ENCODE measurements at regions not wholly inside any gene's neighbourhood (a gene's known extent, or its start where the extent isn't known, plus 50 kb on each side); places are given as distances from the start of the nearest gene placed in this dataset.
A peak's percentile ranks its signal among the peaks of the same experiment; 100 is the strongest.

DNA sequence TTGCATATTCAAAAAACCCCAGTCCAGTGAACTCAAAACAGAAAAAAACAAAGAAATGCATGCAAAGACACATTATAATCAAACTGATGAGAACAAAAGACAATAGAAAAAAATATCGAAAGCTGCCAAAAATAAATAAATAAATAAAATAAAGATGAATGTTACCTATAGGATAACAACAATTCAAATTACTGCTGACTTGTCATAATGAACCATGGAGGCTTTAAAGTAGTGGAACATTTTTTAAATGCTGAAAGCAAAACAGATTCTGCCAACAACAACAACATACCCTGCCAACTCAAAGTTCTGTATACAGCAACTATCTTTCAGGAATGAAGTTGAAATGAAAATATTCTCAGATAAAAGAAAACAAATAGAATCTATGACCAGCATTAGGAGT lies 116.6 kb downstream of the CBLN1 start:
- no peaks in the 10 kb centered on the region for H3K4me1 Mint-ChIP-seq
- H3K9me3 Mint-ChIP-seq (ENCODE audit: low read depth) = peaks cover 2% of the 10 kb centered on the region
- H3K36me3 Mint-ChIP-seq = no peaks in the 10 kb centered on the region
- no peak overlapping the region for H3K4me3 Mint-ChIP-seq
- ATAC-seq (no peak), DNase-seq (no peak)
- no peak overlapping the region for H3K27ac Mint-ChIP-seq
- no peaks in the 10 kb centered on the region for H3K27me3 Mint-ChIP-seq
- CTCF ChIA-PET = no interaction called here

- DNase-seq = no peak
- ATAC-seq = no peak
These were observed 120.4 kb downstream of the CBLN1 start for GRCh38 chr16:49161191-49161590.

DNA sequence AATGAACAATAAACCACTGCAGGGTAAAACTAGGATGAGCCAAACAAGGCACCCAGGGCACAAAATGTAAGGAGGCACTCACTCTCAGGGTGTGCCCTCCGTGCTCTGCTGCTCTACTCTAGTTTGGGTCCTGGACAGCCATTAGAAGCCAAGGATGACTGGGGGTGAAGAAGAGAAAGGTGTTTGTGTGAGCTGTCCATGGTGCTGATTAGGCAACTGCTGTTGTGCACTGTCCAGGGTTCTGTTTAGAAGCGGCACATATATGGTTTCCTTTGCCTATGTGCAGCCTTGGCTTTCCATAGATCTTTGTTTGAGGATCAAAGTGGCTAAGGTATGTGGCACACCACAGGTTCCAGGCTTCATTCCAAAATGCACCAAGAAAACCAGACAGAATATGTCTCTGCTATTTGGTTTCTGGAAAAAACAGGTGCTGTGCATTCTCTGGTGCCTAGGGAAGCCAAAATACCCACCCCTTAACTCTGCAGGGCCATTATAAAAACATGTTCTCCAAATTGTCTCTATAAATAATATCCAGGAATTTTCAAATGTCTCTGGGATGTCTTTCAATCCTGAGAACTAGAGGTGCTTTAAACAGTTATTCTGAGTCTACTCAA lies 123.5 kb downstream of the CBLN1 start:
- CTCF ChIA-PET = no interaction called here
- no peak for ATAC-seq
- H3K9me3 Mint-ChIP-seq (ENCODE audit: low read depth) = peaks cover 4% of the 10 kb centered on the region
- no peaks in the 10 kb centered on the region for H3K4me1 Mint-ChIP-seq
- H3K27me3 Mint-ChIP-seq = no peaks in the 10 kb centered on the region
- H3K27ac Mint-ChIP-seq = no peak overlapping the region
- no peak overlapping the region for H3K4me3 Mint-ChIP-seq
- peak; percentile 43 for DNase-seq
- no peaks in the 10 kb centered on the region for H3K36me3 Mint-ChIP-seq

More at GRCh38 chr16:49161191-49161590, 120.4 kb downstream of the CBLN1 start:
- no peaks in the 10 kb centered on the region for H3K4me1 Mint-ChIP-seq
- H3K27me3 Mint-ChIP-seq = no peaks in the 10 kb centered on the region
- H3K27ac Mint-ChIP-seq = no peak overlapping the region
- H3K4me3 Mint-ChIP-seq = no peak overlapping the region
- CTCF ChIA-PET = no interaction called here
- H3K9me3 Mint-ChIP-seq (ENCODE audit: low read depth) = peaks cover 2% of the 10 kb centered on the region
- no peaks in the 10 kb centered on the region for H3K36me3 Mint-ChIP-seq

- DNase-seq = no peak
- H3K36me3 Mint-ChIP-seq = no peaks in the 10 kb centered on the region
These were observed 131.3 kb downstream of the CBLN1 start for GRCh38 chr16:49150341-49150740.

DNA sequence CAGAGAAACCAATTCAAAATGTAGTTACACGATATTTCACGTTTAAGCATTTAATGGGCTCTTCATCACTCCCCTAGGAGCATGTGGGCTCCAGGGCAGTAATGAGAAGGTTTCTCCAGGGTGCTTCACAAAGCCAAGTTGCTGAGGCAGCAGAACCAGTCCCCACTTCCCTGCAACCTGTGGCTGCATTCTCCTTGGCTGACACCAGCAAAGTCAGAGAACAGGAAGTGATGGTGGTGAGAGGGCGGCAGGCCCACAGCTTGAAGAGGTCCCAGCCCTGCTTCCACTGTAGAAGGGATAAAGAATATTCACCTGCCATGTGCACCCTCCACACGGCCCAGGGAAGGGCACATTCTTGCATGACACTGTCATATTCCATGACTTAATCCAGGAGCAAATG lies 133.2 kb downstream of the CBLN1 start:
- DNase-seq (no peak), ATAC-seq (no peak)
- H3K27me3 Mint-ChIP-seq = no peaks in the 10 kb centered on the region
- peaks cover 2% of the 10 kb centered on the region for H3K9me3 Mint-ChIP-seq (ENCODE audit: low read depth)
- H3K4me3 Mint-ChIP-seq = no peak overlapping the region
- CTCF ChIA-PET = no interaction called here
- H3K36me3 Mint-ChIP-seq = no peaks in the 10 kb centered on the region
- no peak overlapping the region for H3K27ac Mint-ChIP-seq
- H3K4me1 Mint-ChIP-seq = no peaks in the 10 kb centered on the region

More at GRCh38 chr16:49150341-49150740, 131.3 kb downstream of the CBLN1 start:
- Mint-ChIP-seq H3K9me3 (ENCODE audit: low read depth) (peaks cover 4% of the 10 kb centered on the region), H3K4me1 (no peaks in the 10 kb centered on the region), H3K27me3 (no peaks in the 10 kb centered on the region), H3K4me3 (no peak overlapping the region), H3K27ac (no peak overlapping the region)
- no peak for ATAC-seq
- CTCF ChIA-PET = no interaction called here

- no peak overlapping the region for H3K27ac Mint-ChIP-seq
- peaks cover 4% of the 10 kb centered on the region for H3K9me3 Mint-ChIP-seq (ENCODE audit: low read depth)
- no peak overlapping the region for H3K4me3 Mint-ChIP-seq
- H3K4me1 Mint-ChIP-seq = no peaks in the 10 kb centered on the region
- H3K27me3 Mint-ChIP-seq = no peaks in the 10 kb centered on the region
- no peak for DNase-seq
- no peak for ATAC-seq
- no peaks in the 10 kb centered on the region for H3K36me3 Mint-ChIP-seq
- CTCF ChIA-PET = no interaction called here
These were observed 141.0 kb downstream of the CBLN1 start for GRCh38 chr16:49140618-49141017.

DNA sequence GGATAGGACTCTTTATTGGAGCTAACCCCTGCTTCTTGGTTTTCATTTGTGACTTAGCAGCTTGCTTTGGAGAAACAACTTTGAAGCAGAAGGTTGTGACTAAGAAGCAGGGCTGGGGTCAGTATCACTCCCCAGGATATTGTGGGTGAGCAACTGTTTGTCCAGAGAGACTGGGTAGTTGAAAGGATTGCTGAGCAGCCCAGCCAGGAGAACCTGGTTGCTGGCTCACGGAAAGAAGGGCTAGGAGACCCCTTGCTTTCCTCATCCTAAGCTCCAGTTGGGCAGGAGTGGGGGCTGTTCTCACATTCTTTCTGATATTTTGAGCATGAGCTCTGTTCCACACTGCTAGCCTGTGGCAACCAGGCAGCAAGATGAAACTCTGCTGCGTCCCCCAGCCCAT lies 151.2 kb downstream of the CBLN1 start:
- DNase-seq = no peak
- H3K36me3 Mint-ChIP-seq = no peaks in the 10 kb centered on the region
- H3K4me3 Mint-ChIP-seq = no peak overlapping the region
- no peaks in the 10 kb centered on the region for H3K27me3 Mint-ChIP-seq
- CTCF ChIA-PET = no interaction called here
- H3K4me1 Mint-ChIP-seq = no peaks in the 10 kb centered on the region
- peaks cover 2% of the 10 kb centered on the region for H3K9me3 Mint-ChIP-seq (ENCODE audit: low read depth)
- no peak for ATAC-seq
- no peak overlapping the region for H3K27ac Mint-ChIP-seq

- CTCF ChIA-PET = no interaction called here
- Mint-ChIP-seq H3K27me3 (no peaks in the 10 kb centered on the region), H3K4me1 (no peaks in the 10 kb centered on the region), H3K27ac (no peak overlapping the region), H3K9me3 (ENCODE audit: low read depth) (peaks cover 2% of the 10 kb centered on the region), H3K36me3 (no peaks in the 10 kb centered on the region), H3K4me3 (no peak overlapping the region)
- DNase-seq (no peak), ATAC-seq (no peak)
These were observed 151.7 kb downstream of the CBLN1 start for GRCh38 chr16:49129935-49130334.

- Mint-ChIP-seq H3K9me3 (ENCODE audit: low read depth) (no peaks in the 10 kb centered on the region), H3K36me3 (no peaks in the 10 kb centered on the region), H3K4me3 (no peak overlapping the region), H3K27ac (no peak overlapping the region), H3K27me3 (no peaks in the 10 kb centered on the region), H3K4me1 (no peaks in the 10 kb centered on the region)
- ATAC-seq (no peak), DNase-seq (no peak)
- CTCF ChIA-PET = no interaction called here
These were observed 152.9 kb downstream of the CBLN1 start for GRCh38 chr16:49128740-49129139.

DNA sequence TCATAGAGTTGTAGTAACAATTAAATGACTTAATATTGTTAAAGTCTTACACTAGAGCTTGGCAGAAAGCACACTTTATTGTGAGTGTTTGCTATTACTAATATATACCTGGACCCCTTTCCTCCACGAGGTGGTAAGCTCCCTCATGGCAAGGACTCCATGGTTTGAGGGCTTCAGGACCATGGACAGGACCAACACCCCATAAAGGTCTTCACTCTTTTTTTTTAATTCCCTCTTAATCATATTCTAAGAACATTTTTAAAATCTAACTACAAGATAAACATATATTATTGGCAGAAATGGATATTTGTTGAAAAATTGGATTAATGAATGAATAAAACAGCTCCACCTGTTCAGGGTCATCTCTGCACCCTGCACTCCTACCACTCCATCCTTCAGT lies 154.5 kb downstream of the CBLN1 start:
- H3K36me3 Mint-ChIP-seq = no peaks in the 10 kb centered on the region
- ATAC-seq (no peak), DNase-seq (no peak)
- H3K4me1 Mint-ChIP-seq = no peaks in the 10 kb centered on the region
- H3K27ac Mint-ChIP-seq = no peak overlapping the region
- H3K9me3 Mint-ChIP-seq (ENCODE audit: low read depth) = no peaks in the 10 kb centered on the region
- CTCF ChIA-PET = no interaction called here
- no peak overlapping the region for H3K4me3 Mint-ChIP-seq
- no peaks in the 10 kb centered on the region for H3K27me3 Mint-ChIP-seq

DNA sequence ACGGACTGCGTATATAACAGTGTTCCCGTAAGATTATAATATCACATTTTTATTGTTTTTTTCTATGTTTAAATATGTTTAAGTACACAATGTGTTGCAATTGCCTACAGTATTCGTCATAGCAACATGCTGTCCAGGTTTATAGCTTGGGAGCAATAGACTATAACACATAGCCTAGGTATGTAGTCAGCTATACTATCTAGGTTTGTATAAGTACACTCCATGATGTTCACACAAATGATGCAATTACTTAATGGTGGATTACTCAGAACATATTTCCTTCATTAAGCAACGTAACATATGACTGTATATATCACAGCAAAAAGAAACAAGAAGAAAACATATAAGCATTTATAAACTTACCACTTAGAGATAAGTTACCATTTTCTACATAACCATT lies 160.0 kb downstream of the CBLN1 start:
- DNase-seq = no peak
- no peak for ATAC-seq
- no peak overlapping the region for H3K4me3 Mint-ChIP-seq
- no peak overlapping the region for H3K27ac Mint-ChIP-seq
- H3K36me3 Mint-ChIP-seq = no peaks in the 10 kb centered on the region
- no peaks in the 10 kb centered on the region for H3K4me1 Mint-ChIP-seq
- CTCF ChIA-PET = no interaction called here
- no peaks in the 10 kb centered on the region for H3K9me3 Mint-ChIP-seq (ENCODE audit: low read depth)
- no peaks in the 10 kb centered on the region for H3K27me3 Mint-ChIP-seq

- DNase-seq (no peak), ATAC-seq (no peak)
- Mint-ChIP-seq H3K9me3 (ENCODE audit: low read depth) (no peaks in the 10 kb centered on the region), H3K27ac (no peak overlapping the region), H3K4me1 (no peaks in the 10 kb centered on the region), H3K4me3 (no peak overlapping the region), H3K27me3 (no peaks in the 10 kb centered on the region), H3K36me3 (no peaks in the 10 kb centered on the region)
- CTCF ChIA-PET = no interaction called here
These were observed 161.0 kb downstream of the CBLN1 start for GRCh38 chr16:49120631-49121030.

DNA sequence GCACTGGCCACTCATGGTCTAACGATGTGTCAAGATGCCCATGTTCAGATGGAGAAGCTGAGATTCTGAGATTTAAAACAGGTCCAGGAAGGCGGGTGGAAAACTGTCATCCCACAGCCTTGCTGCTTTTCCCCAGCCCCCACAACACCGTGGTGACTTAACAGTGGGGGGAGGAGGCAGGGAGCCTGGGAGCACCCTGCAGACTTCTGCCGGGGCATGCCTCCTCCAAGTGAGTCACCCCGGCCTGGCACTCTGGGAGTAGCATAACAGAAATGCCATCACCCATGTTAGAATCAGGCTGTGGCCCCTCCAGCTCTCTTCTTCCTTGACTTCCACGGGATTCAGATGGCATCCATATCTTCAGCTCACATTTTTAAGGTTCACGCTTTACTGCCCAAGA lies 164.8 kb downstream of the CBLN1 start:
- no peak overlapping the region for H3K4me3 Mint-ChIP-seq
- CTCF ChIA-PET = no interaction called here
- no peak for DNase-seq
- no peak for ATAC-seq
- H3K9me3 Mint-ChIP-seq (ENCODE audit: low read depth) = no peaks in the 10 kb centered on the region
- H3K27me3 Mint-ChIP-seq = no peaks in the 10 kb centered on the region
- H3K36me3 Mint-ChIP-seq = no peaks in the 10 kb centered on the region
- no peaks in the 10 kb centered on the region for H3K4me1 Mint-ChIP-seq
- no peak overlapping the region for H3K27ac Mint-ChIP-seq

GRCh38 chr16:49115956-49116355 lies 165.7 kb downstream of the CBLN1 start:
- no peak overlapping the region for H3K4me3 Mint-ChIP-seq
- CTCF ChIA-PET = no interaction called here
- no peak overlapping the region for H3K27ac Mint-ChIP-seq
- H3K4me1 Mint-ChIP-seq = no peaks in the 10 kb centered on the region
- no peak for ATAC-seq
- H3K27me3 Mint-ChIP-seq = no peaks in the 10 kb centered on the region
- H3K36me3 Mint-ChIP-seq = no peaks in the 10 kb centered on the region
- DNase-seq = no peak
- H3K9me3 Mint-ChIP-seq (ENCODE audit: low read depth) = no peaks in the 10 kb centered on the region

- Mint-ChIP-seq H3K4me1 (no peaks in the 10 kb centered on the region), H3K27me3 (no peaks in the 10 kb centered on the region)
- ATAC-seq = no peak
These were observed 168.9 kb downstream of the CBLN1 start for GRCh38 chr16:49112754-49113153.

More at GRCh38 chr16:49112754-49113153, 168.9 kb downstream of the CBLN1 start:
- no peaks in the 10 kb centered on the region for H3K36me3 Mint-ChIP-seq
- H3K9me3 Mint-ChIP-seq (ENCODE audit: low read depth) = no peaks in the 10 kb centered on the region
- CTCF ChIA-PET = no interaction called here
- H3K4me3 Mint-ChIP-seq = no peak overlapping the region
- no peak for DNase-seq
- no peak overlapping the region for H3K27ac Mint-ChIP-seq

All from activated CD8-positive, alpha-beta memory T cell treated with anti-CD3 and anti-CD28 coated beads, Interleukin-2, amount 10 ng/mL, durations not matched to agents 7 days and 5 days (primary cell).